ENCODE measurements at regions not wholly inside any gene's neighbourhood (a gene's known extent, or its start where the extent isn't known, plus 50 kb on each side); places are given as distances from the start of the nearest gene placed in this dataset.

DNA sequence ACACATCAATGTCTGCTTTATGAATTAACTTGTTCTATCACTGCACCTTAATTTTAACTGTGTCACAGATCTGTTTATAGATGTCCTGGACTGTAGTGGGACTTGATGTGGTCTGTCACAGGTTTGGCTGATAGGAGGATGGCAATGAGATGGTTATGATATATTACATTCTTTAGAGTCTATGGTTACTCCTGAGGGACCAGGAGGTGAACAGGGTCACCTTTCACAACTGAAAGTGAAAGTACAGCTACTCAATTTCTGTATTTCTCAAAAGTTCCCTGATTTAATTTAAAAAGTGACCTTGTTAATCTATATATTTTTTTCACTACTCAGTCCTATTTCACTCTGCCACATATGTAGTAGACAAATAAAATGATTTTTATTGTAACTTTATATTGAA lies 1284.1 kb upstream of the GYPC start:
- TF ChIP-seq, protein P1, sequence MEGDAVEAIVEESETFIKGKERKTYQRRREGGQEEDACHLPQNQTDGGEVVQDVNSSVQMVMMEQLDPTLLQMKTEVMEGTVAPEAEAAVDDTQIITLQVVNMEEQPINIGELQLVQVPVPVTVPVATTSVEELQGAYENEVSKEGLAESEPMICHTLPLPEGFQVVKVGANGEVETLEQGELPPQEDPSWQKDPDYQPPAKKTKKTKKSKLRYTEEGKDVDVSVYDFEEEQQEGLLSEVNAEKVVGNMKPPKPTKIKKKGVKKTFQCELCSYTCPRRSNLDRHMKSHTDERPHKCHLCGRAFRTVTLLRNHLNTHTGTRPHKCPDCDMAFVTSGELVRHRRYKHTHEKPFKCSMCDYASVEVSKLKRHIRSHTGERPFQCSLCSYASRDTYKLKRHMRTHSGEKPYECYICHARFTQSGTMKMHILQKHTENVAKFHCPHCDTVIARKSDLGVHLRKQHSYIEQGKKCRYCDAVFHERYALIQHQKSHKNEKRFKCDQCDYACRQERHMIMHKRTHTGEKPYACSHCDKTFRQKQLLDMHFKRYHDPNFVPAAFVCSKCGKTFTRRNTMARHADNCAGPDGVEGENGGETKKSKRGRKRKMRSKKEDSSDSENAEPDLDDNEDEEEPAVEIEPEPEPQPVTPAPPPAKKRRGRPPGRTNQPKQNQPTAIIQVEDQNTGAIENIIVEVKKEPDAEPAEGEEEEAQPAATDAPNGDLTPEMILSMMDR (IDR thresholded peaks at IDR 0.05), result no peak
- no peak for TF ChIP-seq POLR2A (IDR thresholded peaks at IDR 0.05)

Data from right lobe of liver (tissue), 4 donors.